Upper lobe of right lung (tissue), 1 donor: ENCODE measurements at regions not wholly inside any gene's neighbourhood (a gene's known extent, or its start where the extent isn't known, plus 50 kb on each side); places are given as distances from the start of the nearest gene placed in this dataset.

ENCODE experiments used
- ATAC-seq: fragments of 200-7000 bp; cut with Tn5 transposase; one replicate; pipeline ENCODE4 v1.9.1; 2020; ENCODE audit warnings: mild to moderate bottlenecking, moderate library complexity
- DNase-seq: peaks from one replicate; pipeline ENCODE4 v3.0.0-alpha.2; 2020
- H3K27ac ChIP-seq: fragments of 200-600 bp; one replicate; pipeline ENCODE4 v1.8.0; 2022
- H3K27me3 ChIP-seq: fragments of 200-600 bp; one replicate; pipeline ENCODE4 v1.8.0; 2022; ENCODE audit warnings: mild to moderate bottlenecking
- H3K36me3 ChIP-seq: fragments of 200-600 bp; one replicate; pipeline ENCODE4 v1.8.0; 2022
- H3K4me1 ChIP-seq: fragments of 200-600 bp; one replicate; pipeline ENCODE4 v1.8.0; 2022
- H3K4me3 ChIP-seq: fragments of 200-600 bp; one replicate; pipeline ENCODE4 v1.8.0; 2022; ENCODE audit warnings: mild to moderate bottlenecking
- H3K9me3 ChIP-seq: fragments of 200-600 bp; one replicate; pipeline ENCODE4 v1.8.0; 2022
- intact Hi-C: fragments of 100-400 bp; cut with DNase I; formaldehyde crosslinking; loops from one replicate; pipeline ENCODE4 v1.11.0; 2022
- TF ChIP-seq, protein P1 (sequence below): fragments of 200-600 bp; IDR thresholded peaks from one replicate; pipeline ENCODE4 v1.8.0; 2022; ENCODE audit warnings: antibody characterized with exemption
- donor health status: DM: no; HTN: yes; CAD: no; lungs with severe emphysema.

DNA sequence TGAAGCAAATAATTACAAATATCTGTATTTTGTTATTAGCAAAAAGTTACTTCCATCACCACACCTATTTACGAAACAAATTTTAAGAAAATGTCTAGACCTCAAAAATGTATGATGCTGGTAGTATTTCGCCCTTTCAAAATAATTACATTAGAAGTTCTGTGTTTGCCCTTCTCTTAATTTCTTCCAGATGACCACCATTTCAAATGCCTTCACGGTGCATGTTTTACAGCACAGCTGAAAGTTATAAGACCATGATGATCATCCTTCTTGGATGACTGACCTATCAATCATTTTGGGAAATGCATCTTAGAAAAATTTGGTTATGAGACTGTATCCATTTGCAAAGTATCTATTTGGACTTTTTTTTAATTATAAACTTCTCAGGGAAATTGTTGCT lies 390.8 kb downstream of the SLITRK6 start:
- Histone ChIP-seq H3K27me3 (no peaks in the 10 kb centered on the region), H3K36me3 (no peaks in the 10 kb centered on the region), H3K27ac (no peak overlapping the region), H3K9me3 (no peaks in the 10 kb centered on the region), H3K4me3 (no peak overlapping the region), H3K4me1 (no peaks in the 10 kb centered on the region)
- DNase-seq (no peak), ATAC-seq (no peak)
- TF ChIP-seq, protein P1, sequence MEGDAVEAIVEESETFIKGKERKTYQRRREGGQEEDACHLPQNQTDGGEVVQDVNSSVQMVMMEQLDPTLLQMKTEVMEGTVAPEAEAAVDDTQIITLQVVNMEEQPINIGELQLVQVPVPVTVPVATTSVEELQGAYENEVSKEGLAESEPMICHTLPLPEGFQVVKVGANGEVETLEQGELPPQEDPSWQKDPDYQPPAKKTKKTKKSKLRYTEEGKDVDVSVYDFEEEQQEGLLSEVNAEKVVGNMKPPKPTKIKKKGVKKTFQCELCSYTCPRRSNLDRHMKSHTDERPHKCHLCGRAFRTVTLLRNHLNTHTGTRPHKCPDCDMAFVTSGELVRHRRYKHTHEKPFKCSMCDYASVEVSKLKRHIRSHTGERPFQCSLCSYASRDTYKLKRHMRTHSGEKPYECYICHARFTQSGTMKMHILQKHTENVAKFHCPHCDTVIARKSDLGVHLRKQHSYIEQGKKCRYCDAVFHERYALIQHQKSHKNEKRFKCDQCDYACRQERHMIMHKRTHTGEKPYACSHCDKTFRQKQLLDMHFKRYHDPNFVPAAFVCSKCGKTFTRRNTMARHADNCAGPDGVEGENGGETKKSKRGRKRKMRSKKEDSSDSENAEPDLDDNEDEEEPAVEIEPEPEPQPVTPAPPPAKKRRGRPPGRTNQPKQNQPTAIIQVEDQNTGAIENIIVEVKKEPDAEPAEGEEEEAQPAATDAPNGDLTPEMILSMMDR = no peak
- intact Hi-C loops = no loop called here

DNA sequence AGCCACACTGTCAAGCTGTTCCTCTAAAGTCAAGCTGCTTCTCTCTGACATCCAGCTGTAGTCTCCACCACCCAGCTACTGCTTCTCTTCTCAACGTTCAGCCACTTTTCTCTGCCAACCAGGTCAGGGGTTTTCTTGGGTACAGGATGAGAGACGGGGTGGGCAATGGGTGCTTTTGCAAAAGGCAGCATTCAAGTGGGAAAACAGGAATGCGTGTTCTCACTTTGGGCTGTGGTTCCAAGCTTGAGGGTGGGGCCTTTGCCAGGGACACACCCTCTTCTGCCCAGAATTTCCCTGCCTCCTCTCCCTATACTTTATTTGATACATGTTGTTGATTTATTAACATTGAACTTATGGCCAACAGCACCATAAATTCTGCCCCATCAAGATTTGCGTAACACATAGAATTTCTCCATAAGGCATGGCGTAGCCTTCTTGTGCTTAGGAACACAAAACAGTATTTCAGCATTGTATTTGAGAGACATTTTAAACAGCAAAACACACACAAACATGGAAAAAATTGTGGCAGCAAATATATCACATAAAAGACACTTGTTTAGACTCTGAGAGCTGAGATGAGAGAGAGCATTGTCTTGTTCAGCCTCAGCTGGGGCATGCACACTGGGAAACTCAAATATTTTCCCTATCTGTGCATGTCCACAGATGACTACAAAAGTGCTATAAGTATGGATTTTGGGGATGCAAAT lies 392.8 kb downstream of the SLITRK6 start:
- intact Hi-C loops = no loop called here
- DNase-seq (no peak), ATAC-seq (no peak)
- Histone ChIP-seq H3K4me3 (no peak overlapping the region), H3K36me3 (no peaks in the 10 kb centered on the region), H3K27ac (no peak overlapping the region), H3K9me3 (no peaks in the 10 kb centered on the region), H3K4me1 (no peaks in the 10 kb centered on the region), H3K27me3 (no peaks in the 10 kb centered on the region)
- TF ChIP-seq, protein P1 = no peak

DNA sequence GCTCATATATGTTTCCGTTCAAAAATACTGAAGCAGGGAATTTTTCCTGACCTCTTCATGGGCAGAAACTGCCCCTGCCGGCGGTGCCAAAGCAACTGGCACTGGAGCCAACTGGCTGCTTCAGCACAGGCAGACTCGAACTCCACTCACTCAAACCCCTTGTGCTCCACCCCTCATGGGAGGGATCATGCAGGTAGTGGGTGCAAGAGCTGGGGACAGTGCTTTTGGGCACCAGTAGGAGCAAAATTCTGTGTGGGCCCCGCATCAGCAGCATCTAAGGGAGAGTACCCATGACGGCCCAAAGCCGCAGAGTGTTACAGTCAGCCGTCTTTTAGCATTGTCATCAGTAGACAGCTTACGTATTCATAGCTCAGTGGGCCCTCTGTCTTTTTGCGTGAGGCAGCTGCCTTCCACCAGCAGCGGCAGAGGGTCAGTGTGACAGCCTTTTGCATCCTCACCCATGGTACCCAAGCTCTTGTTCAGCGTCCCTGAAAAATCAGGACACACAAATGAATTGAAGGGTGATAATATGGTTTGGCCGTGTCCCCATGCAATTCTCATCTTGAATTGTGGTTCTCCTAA lies 393.8 kb downstream of the SLITRK6 start:
- TF ChIP-seq, protein P1 = no peak
- Histone ChIP-seq H3K27me3 (no peaks in the 10 kb centered on the region), H3K27ac (no peak overlapping the region), H3K4me3 (no peak overlapping the region), H3K36me3 (no peaks in the 10 kb centered on the region), H3K9me3 (no peaks in the 10 kb centered on the region), H3K4me1 (no peaks in the 10 kb centered on the region)
- ATAC-seq = no peak
- DNase-seq = no peak
- intact Hi-C loops = no loop called here

DNA sequence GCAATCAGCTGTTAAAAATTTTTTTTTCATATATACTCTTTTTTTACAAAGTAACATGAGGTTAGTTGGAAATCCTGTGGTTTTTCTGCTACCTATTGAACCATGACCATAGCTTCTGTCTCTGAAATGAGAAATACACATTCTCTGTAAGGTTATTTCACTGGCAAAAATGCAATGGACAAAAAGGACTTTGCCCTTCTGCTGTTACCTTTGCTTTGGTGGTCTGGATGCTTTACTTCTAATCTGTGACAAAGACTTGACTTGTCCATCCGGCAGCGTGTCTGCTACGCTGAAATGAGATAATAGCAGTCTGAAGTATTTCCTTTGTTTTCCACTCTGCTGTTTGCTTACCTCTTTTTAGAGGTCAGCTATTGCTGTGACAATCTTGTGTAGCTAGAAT lies 412.8 kb downstream of the SLITRK6 start:
- DNase-seq (no peak), ATAC-seq (no peak)
- Histone ChIP-seq H3K9me3 (no peaks in the 10 kb centered on the region), H3K27me3 (no peaks in the 10 kb centered on the region), H3K27ac (no peak overlapping the region), H3K36me3 (no peaks in the 10 kb centered on the region), H3K4me3 (no peak overlapping the region), H3K4me1 (no peaks in the 10 kb centered on the region)
- TF ChIP-seq, protein P1 = no peak
- intact Hi-C loops = no loop called here

DNA sequence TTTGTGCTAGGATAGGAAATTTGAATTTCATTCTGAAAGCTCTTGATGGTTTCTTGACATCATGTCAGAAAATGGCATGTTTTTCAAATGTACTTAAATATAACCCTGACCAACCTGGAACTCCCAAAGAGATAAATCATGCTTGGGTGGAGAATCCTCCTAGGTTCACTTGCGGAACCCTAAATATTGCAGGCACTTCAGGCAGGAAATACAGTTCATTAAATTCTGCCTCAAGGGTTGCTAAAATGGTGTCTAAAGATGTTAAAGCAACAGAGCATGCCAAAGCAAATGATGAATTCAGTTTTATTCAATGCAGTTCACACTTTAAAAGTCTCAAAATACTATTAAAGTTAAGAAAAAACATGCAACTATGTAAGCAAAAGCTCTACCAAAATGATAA lies 415.9 kb downstream of the SLITRK6 start:
- DNase-seq = no peak
- H3K4me3 ChIP-seq = no peak overlapping the region
- intact Hi-C loops = no loop called here

More for the DNA sequence above, 415.9 kb downstream of the SLITRK6 start:
- Histone ChIP-seq H3K27ac (no peak overlapping the region), H3K4me1 (no peaks in the 10 kb centered on the region), H3K36me3 (no peaks in the 10 kb centered on the region), H3K27me3 (no peaks in the 10 kb centered on the region), H3K9me3 (no peaks in the 10 kb centered on the region)
- TF ChIP-seq, protein P1 = no peak
- ATAC-seq = no peak
